Astrocyte (in vitro differentiated cells and primary cell): ENCODE measurements at regions not wholly inside any gene's neighbourhood (a gene's known extent, or its start where the extent isn't known, plus 50 kb on each side); places are given as distances from the start of the nearest gene placed in this dataset.

Source experiments
- CTCF ChIP-seq: IDR thresholded peaks from 2 replicates; pipeline ENCODE4 v1.5.1; 2011; ENCODE audit warnings: low read depth, mild to moderate bottlenecking, inconsistent platforms, low read length, moderate library complexity; ENCODE audit not compliant: insufficient read depth
- EZH2 ChIP-seq: IDR thresholded peaks from 2 replicates; pipeline ENCODE4 v1.6.1; 2012; ENCODE audit warnings: mild to moderate bottlenecking, low read length, inconsistent platforms; ENCODE audit not compliant: insufficient read depth

GRCh38 chrX:122244080-122244479 is 940.0 kb upstream of the GRIA3 start:
- TF ChIP-seq CTCF = no peak
- TF ChIP-seq EZH2 = no peak
